GM23338 (cell line): ENCODE measurements at regions not wholly inside any gene's neighbourhood (a gene's known extent, or its start where the extent isn't known, plus 50 kb on each side); places are given as distances from the start of the nearest gene placed in this dataset.
"Not testable (repeated sequence)": the region's sequence is repeated elsewhere in the genome, so short reads cannot be mapped to it uniquely, and the experiment has no call there.

ENCODE experiments used
- CREB1 ChIP-seq: fragments of 250-450 bp; sonication (Bioruptor Pico); IDR thresholded peaks from 2 replicates; pipeline ENCODE4 v1.5.0; 2020; ENCODE audit warnings: low read depth, mild to moderate bottlenecking, moderate library complexity
- EZH2 ChIP-seq: fragments of 200-600 bp; sonication (generic); IDR thresholded peaks from one replicate; pipeline ENCODE4 v1.8.0; 2017; ENCODE audit warnings: antibody characterized with exemption, mild to moderate bottlenecking, low read depth; ENCODE audit not compliant: unreplicated experiment
- EZH2phosphoT487 ChIP-seq: fragments of 200-600 bp; sonication (generic); IDR thresholded peaks from one replicate; pipeline ENCODE4 v1.8.1; 2018; ENCODE audit warnings: antibody characterized with exemption; ENCODE audit not compliant: unreplicated experiment
- POLR2AphosphoS5 ChIP-seq: IDR thresholded peaks from 2 replicates; pipeline ENCODE4 v1.6.1; 2016; ENCODE audit warnings: antibody characterized with exemption, low read depth
- ZNF331 ChIP-seq: fragments of 250-450 bp; sonication (Bioruptor Pico); IDR thresholded peaks from 2 replicates; pipeline ENCODE4 v1.5.0; 2020; ENCODE audit warnings: low read depth, mild to moderate bottlenecking, moderate library complexity
- TF ChIP-seq, protein P1 (sequence below), 2 experiments: fragments of 200-600 bp in 1 of 2; sonication (generic) in 1 of 2; conservative IDR thresholded peaks; 2 replicates each; pipeline versions ENCODE4 v1.5.1 to v1.6.1; 2016 to 2017; ENCODE audit warnings: antibody characterized with exemption in 2 of 2, low read depth in 2 of 2, mild to moderate bottlenecking in 2 of 2, moderate library complexity in 1 of 2
- TF ChIP-seq, protein P2 (sequence below): IDR thresholded peaks from one replicate; pipeline ENCODE4 v1.6.1; 2018; ENCODE audit warnings: antibody characterized with exemption; ENCODE audit not compliant: unreplicated experiment
- TF ChIP-seq, protein P3 (sequence below): fragments of 250-450 bp; sonication (Bioruptor Pico); IDR thresholded peaks from 2 replicates; pipeline ENCODE4 v1.5.0; 2020; ENCODE audit warnings: mild to moderate bottlenecking, moderate library complexity
- TF ChIP-seq, protein P4 (sequence below): IDR thresholded peaks from 2 replicates; pipeline ENCODE4 v1.6.1; 2016; ENCODE audit warnings: antibody characterized with exemption

DNA sequence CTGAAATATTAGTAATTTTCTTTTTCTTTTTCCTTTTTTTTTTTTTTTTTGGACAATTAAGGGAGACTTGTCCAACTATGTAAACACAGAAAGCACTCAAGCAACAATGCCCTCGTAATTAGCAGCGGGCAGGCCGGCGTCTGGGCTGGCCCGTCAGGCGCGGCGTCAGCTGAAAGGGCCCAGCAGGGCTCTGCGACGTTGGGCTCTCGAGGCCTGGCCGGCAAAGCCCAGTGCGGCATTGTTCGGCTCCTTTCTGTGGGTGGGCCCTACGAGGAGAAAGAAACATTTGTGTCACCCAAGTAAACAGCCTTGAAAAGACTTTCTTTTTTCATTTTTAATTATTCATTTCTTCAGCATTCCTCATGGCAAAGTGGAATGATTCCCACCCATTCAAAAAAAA is 302.4 kb upstream of the SOX1 start:
- not testable (repeated sequence) for TF ChIP-seq POLR2AphosphoS5; CREB1; EZH2; EZH2phosphoT487; ZNF331 (CRISPR knock-in tag)
- TF ChIP-seq, protein P1, sequence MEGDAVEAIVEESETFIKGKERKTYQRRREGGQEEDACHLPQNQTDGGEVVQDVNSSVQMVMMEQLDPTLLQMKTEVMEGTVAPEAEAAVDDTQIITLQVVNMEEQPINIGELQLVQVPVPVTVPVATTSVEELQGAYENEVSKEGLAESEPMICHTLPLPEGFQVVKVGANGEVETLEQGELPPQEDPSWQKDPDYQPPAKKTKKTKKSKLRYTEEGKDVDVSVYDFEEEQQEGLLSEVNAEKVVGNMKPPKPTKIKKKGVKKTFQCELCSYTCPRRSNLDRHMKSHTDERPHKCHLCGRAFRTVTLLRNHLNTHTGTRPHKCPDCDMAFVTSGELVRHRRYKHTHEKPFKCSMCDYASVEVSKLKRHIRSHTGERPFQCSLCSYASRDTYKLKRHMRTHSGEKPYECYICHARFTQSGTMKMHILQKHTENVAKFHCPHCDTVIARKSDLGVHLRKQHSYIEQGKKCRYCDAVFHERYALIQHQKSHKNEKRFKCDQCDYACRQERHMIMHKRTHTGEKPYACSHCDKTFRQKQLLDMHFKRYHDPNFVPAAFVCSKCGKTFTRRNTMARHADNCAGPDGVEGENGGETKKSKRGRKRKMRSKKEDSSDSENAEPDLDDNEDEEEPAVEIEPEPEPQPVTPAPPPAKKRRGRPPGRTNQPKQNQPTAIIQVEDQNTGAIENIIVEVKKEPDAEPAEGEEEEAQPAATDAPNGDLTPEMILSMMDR (conservative IDR thresholded peaks at IDR 0.05; ENCODE audit: low read depth in 2 of 2), result not testable (repeated sequence)
- TF ChIP-seq, protein P2, sequence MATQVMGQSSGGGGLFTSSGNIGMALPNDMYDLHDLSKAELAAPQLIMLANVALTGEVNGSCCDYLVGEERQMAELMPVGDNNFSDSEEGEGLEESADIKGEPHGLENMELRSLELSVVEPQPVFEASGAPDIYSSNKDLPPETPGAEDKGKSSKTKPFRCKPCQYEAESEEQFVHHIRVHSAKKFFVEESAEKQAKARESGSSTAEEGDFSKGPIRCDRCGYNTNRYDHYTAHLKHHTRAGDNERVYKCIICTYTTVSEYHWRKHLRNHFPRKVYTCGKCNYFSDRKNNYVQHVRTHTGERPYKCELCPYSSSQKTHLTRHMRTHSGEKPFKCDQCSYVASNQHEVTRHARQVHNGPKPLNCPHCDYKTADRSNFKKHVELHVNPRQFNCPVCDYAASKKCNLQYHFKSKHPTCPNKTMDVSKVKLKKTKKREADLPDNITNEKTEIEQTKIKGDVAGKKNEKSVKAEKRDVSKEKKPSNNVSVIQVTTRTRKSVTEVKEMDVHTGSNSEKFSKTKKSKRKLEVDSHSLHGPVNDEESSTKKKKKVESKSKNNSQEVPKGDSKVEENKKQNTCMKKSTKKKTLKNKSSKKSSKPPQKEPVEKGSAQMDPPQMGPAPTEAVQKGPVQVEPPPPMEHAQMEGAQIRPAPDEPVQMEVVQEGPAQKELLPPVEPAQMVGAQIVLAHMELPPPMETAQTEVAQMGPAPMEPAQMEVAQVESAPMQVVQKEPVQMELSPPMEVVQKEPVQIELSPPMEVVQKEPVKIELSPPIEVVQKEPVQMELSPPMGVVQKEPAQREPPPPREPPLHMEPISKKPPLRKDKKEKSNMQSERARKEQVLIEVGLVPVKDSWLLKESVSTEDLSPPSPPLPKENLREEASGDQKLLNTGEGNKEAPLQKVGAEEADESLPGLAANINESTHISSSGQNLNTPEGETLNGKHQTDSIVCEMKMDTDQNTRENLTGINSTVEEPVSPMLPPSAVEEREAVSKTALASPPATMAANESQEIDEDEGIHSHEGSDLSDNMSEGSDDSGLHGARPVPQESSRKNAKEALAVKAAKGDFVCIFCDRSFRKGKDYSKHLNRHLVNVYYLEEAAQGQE, result not testable (repeated sequence)
- TF ChIP-seq, protein P3, sequence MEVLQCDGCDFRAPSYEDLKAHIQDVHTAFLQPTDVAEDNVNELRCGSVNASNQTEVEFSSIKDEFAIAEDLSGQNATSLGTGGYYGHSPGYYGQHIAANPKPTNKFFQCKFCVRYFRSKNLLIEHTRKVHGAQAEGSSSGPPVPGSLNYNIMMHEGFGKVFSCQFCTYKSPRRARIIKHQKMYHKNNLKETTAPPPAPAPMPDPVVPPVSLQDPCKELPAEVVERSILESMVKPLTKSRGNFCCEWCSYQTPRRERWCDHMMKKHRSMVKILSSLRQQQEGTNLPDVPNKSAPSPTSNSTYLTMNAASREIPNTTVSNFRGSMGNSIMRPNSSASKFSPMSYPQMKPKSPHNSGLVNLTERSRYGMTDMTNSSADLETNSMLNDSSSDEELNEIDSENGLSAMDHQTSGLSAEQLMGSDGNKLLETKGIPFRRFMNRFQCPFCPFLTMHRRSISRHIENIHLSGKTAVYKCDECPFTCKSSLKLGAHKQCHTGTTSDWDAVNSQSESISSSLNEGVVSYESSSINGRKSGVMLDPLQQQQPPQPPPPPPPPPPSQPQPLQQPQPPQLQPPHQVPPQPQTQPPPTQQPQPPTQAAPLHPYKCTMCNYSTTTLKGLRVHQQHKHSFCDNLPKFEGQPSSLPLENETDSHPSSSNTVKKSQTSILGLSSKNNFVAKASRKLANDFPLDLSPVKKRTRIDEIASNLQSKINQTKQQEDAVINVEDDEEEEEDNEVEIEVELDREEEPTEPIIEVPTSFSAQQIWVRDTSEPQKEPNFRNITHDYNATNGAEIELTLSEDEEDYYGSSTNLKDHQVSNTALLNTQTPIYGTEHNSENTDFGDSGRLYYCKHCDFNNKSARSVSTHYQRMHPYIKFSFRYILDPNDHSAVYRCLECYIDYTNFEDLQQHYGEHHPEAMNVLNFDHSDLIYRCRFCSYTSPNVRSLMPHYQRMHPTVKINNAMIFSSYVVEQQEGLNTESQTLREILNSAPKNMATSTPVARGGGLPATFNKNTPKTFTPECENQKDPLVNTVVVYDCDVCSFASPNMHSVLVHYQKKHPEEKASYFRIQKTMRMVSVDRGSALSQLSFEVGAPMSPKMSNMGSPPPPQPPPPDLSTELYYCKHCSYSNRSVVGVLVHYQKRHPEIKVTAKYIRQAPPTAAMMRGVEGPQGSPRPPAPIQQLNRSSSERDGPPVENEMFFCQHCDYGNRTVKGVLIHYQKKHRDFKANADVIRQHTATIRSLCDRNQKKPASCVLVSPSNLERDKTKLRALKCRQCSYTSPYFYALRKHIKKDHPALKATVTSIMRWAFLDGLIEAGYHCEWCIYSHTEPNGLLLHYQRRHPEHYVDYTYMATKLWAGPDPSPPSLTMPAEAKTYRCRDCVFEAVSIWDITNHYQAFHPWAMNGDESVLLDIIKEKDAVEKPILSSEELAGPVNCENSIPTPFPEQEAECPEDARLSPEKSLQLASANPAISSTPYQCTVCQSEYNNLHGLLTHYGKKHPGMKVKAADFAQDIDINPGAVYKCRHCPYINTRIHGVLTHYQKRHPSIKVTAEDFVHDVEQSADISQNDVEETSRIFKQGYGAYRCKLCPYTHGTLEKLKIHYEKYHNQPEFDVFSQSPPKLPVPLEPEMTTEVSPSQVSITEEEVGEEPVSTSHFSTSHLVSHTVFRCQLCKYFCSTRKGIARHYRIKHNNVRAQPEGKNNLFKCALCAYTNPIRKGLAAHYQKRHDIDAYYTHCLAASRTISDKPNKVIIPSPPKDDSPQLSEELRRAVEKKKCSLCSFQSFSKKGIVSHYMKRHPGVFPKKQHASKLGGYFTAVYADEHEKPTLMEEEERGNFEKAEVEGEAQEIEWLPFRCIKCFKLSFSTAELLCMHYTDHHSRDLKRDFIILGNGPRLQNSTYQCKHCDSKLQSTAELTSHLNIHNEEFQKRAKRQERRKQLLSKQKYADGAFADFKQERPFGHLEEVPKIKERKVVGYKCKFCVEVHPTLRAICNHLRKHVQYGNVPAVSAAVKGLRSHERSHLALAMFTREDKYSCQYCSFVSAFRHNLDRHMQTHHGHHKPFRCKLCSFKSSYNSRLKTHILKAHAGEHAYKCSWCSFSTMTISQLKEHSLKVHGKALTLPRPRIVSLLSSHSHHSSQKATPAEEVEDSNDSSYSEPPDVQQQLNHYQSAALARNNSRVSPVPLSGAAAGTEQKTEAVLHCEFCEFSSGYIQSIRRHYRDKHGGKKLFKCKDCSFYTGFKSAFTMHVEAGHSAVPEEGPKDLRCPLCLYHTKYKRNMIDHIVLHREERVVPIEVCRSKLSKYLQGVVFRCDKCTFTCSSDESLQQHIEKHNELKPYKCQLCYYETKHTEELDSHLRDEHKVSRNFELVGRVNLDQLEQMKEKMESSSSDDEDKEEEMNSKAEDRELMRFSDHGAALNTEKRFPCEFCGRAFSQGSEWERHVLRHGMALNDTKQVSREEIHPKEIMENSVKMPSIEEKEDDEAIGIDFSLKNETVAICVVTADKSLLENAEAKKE (CRISPR knock-in tag), result not testable (repeated sequence)
- TF ChIP-seq, protein P4, sequence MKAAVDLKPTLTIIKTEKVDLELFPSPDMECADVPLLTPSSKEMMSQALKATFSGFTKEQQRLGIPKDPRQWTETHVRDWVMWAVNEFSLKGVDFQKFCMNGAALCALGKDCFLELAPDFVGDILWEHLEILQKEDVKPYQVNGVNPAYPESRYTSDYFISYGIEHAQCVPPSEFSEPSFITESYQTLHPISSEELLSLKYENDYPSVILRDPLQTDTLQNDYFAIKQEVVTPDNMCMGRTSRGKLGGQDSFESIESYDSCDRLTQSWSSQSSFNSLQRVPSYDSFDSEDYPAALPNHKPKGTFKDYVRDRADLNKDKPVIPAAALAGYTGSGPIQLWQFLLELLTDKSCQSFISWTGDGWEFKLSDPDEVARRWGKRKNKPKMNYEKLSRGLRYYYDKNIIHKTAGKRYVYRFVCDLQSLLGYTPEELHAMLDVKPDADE, result not testable (repeated sequence)
